GM23248 (cell line): ENCODE measurements at regions not wholly inside any gene's neighbourhood (a gene's known extent, or its start where the extent isn't known, plus 50 kb on each side); places are given as distances from the start of the nearest gene placed in this dataset.

ENCODE experiments used
- EZH2 ChIP-seq: fragments of 200-600 bp; sonication (generic); IDR thresholded peaks from 2 replicates; pipeline ENCODE4 v1.6.1; 2018; ENCODE audit warnings: antibody characterized with exemption, mild to moderate bottlenecking; ENCODE audit not compliant: insufficient read depth, poor library complexity, severe bottlenecking
- EZH2phosphoT487 ChIP-seq: fragments of 200-600 bp; sonication (generic); IDR thresholded peaks from 2 replicates; pipeline ENCODE4 v1.6.1; 2018; ENCODE audit warnings: antibody characterized with exemption, moderate library complexity, mild to moderate bottlenecking, low read depth; ENCODE audit not compliant: insufficient read depth

DNA sequence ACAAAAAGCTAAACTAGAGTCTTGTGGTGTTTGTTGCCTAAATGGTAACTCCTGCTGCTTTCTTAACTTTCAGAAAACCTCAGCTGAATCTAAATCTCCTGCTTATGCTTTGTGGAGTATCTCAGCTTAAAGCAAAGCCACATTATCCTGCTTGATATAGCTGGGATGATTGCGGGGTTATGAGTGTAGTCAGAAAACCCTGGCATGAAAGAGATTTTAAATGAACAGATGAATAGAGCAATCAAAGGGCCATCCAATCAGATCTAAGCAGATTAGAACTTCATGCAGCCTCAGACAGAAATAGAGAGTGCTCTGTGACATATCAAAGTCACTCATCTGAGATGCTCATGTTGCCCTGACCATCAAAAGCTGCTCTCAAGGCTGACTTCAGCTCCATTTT, 305.5 kb downstream of the DMRT2 start:
- no peak for TF ChIP-seq EZH2phosphoT487
- no peak for TF ChIP-seq EZH2
